ENCODE measurements at regions not wholly inside any gene's neighbourhood (a gene's known extent, or its start where the extent isn't known, plus 50 kb on each side); places are given as distances from the start of the nearest gene placed in this dataset.

GRCh38 chr12:131616738-131617137, 94.2 kb upstream of the SFSWAP start:
- no peak for TF ChIP-seq CTCF (IDR thresholded peaks at IDR 0.05)
- no peak for TF ChIP-seq POLR2A (IDR thresholded peaks at IDR 0.05)
